Mesendoderm (in vitro differentiated cells): ENCODE measurements at regions not wholly inside any gene's neighbourhood (a gene's known extent, or its start where the extent isn't known, plus 50 kb on each side); places are given as distances from the start of the nearest gene placed in this dataset.

Experiments
- DNase-seq: peaks from one replicate; pipeline ENCODE4 v3.0.0; 2013
- H2AK5ac ChIP-seq: 2 replicates; pipeline ENCODE4 v1.6.1; 2013; ENCODE audit warnings: low read length, inconsistent platforms
- H2BK120ac ChIP-seq: 2 replicates; pipeline ENCODE4 v1.6.1; 2013; ENCODE audit warnings: low read depth, mild to moderate bottlenecking, low read length, moderate library complexity, mixed read lengths
- H2BK15ac ChIP-seq: replicated peaks from 2 replicates; pipeline ENCODE4 v1.6.1; 2013; ENCODE audit warnings: low read depth, mild to moderate bottlenecking, moderate library complexity
- H2BK5ac ChIP-seq: 2 replicates; pipeline ENCODE4 v1.6.1; 2013; ENCODE audit warnings: low read length, inconsistent platforms
- H3K18ac ChIP-seq: 2 replicates; pipeline ENCODE4 v1.6.1; 2013; ENCODE audit warnings: mild to moderate bottlenecking, low read length, mixed read lengths
- H3K23ac ChIP-seq: one replicate; pipeline ENCODE4 v1.6.1; 2013; ENCODE audit warnings: low read length
- H3K27ac ChIP-seq: 2 replicates; pipeline ENCODE4 v1.5.1; 2013; ENCODE audit warnings: low read depth, mild to moderate bottlenecking, inconsistent platforms, low read length, moderate library complexity
- H3K27me3 ChIP-seq: 2 replicates; pipeline ENCODE4 v1.6.1; 2013; ENCODE audit warnings: low read length, control low read depth, mild to moderate bottlenecking, inconsistent platforms; ENCODE audit not compliant: insufficient read depth, poor library complexity
- H3K36me3 ChIP-seq: 2 replicates; pipeline ENCODE4 v1.6.1; 2013; ENCODE audit warnings: low read length, inconsistent platforms; ENCODE audit not compliant: control insufficient read depth, insufficient read depth
- H3K4ac ChIP-seq: one replicate; pipeline ENCODE4 v1.6.1; 2013; ENCODE audit warnings: low read depth, mild to moderate bottlenecking, low read length, moderate library complexity
- H3K4me1 ChIP-seq: 2 replicates; pipeline ENCODE4 v1.6.1; 2013; ENCODE audit warnings: low read depth, low read length, inconsistent platforms; ENCODE audit not compliant: control insufficient read depth
- H3K4me2 ChIP-seq: 2 replicates; pipeline ENCODE4 v1.6.1; 2013; ENCODE audit warnings: low read length
- H3K4me3 ChIP-seq: 2 replicates; pipeline ENCODE4 v1.5.1; 2013; ENCODE audit warnings: mild to moderate bottlenecking, low read length
- H3K56ac ChIP-seq: one replicate; pipeline ENCODE4 v1.6.1; 2013; ENCODE audit warnings: low read length
- H3K79me1 ChIP-seq: 2 replicates; pipeline ENCODE4 v1.6.1; 2013; ENCODE audit warnings: low read length, inconsistent platforms
- H3K79me2 ChIP-seq: 2 replicates; pipeline ENCODE4 v1.6.1; 2013; ENCODE audit warnings: mild to moderate bottlenecking, low read length; ENCODE audit not compliant: control insufficient read depth, insufficient read depth
- H3K9ac ChIP-seq: 2 replicates; pipeline ENCODE4 v1.6.1; 2013; ENCODE audit warnings: low read length, inconsistent platforms
- H4K5ac ChIP-seq: one replicate; pipeline ENCODE4 v1.6.1; 2013; ENCODE audit warnings: low read length
- H4K8ac ChIP-seq: one replicate; pipeline ENCODE4 v1.6.1; 2013; ENCODE audit warnings: low read depth, mild to moderate bottlenecking, control low read depth, low read length, moderate library complexity

- H3K4me1 ChIP-seq: no peaks in the 10 kb centered on the region
- no peak overlapping the region for H3K4ac ChIP-seq
- H3K27me3 ChIP-seq: no peaks in the 10 kb centered on the region
- no peak overlapping the region for H3K27ac ChIP-seq
- H4K8ac ChIP-seq: no peak overlapping the region
- H3K79me2 ChIP-seq: no peaks in the 10 kb centered on the region
- no peak overlapping the region for H2BK5ac ChIP-seq
- H3K4me2 ChIP-seq: no peak overlapping the region
- DNase-seq: no peak
- no peak overlapping the region for H3K18ac ChIP-seq
- no peak overlapping the region for H4K5ac ChIP-seq
- no peak overlapping the region for H2BK15ac ChIP-seq
- H3K9ac ChIP-seq: no peak overlapping the region
- H2AK5ac ChIP-seq: no peak overlapping the region
- H2BK120ac ChIP-seq: no peak overlapping the region
- H3K79me1 ChIP-seq: no peaks in the 10 kb centered on the region
- no peak overlapping the region for H3K4me3 ChIP-seq
- no peak overlapping the region for H3K56ac ChIP-seq
- no peak overlapping the region for H3K23ac ChIP-seq
- H3K36me3 ChIP-seq: no peaks in the 10 kb centered on the region
Measured at GRCh38 chr4:141578451-141578850, 57.9 kb upstream of the IL15 start.

- Histone ChIP-seq H4K8ac (no peak overlapping the region), H2AK5ac (no peak overlapping the region), H3K9ac (no peak overlapping the region), H3K27me3 (no peaks in the 10 kb centered on the region), H3K27ac (no peak overlapping the region), H3K4me2 (no peak overlapping the region), H3K79me2 (no peaks in the 10 kb centered on the region), H3K4me1 (no peaks in the 10 kb centered on the region), H3K4ac (no peak overlapping the region), H3K23ac (no peak overlapping the region), H3K36me3 (no peaks in the 10 kb centered on the region), H4K5ac (no peak overlapping the region), H2BK120ac (no peak overlapping the region), H3K4me3 (no peak overlapping the region), H3K79me1 (no peaks in the 10 kb centered on the region), H3K56ac (no peak overlapping the region), H2BK15ac (no peak overlapping the region), H2BK5ac (no peak overlapping the region), H3K18ac (no peak overlapping the region)
- peak; percentile 6 for DNase-seq
Measured at GRCh38 chr4:141580523-141580922, 55.9 kb upstream of the IL15 start.
